Osteocyte (in vitro differentiated cells): ENCODE measurements at regions not wholly inside any gene's neighbourhood (a gene's known extent, or its start where the extent isn't known, plus 50 kb on each side); places are given as distances from the start of the nearest gene placed in this dataset.

Experiments used
- DNase-seq: peaks from one replicate; pipeline ENCODE4 v3.0.0; 2021; ENCODE audit warnings: mixed read lengths; ENCODE audit not compliant: unreplicated experiment; ENCODE audit errors: extremely low spot score
- H3K27ac Mint-ChIP-seq: one replicate; pipeline ENCODE4 v1.8.0; 2021; ENCODE audit warnings: mild to moderate bottlenecking, mixed read lengths; ENCODE audit not compliant: unreplicated experiment
- H3K27me3 Mint-ChIP-seq: one replicate; pipeline ENCODE4 v1.8.0; 2021; ENCODE audit warnings: mixed read lengths; ENCODE audit not compliant: unreplicated experiment
- H3K36me3 Mint-ChIP-seq: one replicate; pipeline ENCODE4 v1.8.0; 2021; ENCODE audit warnings: mixed read lengths; ENCODE audit not compliant: unreplicated experiment
- H3K4me1 Mint-ChIP-seq: one replicate; pipeline ENCODE4 v1.8.0; 2021; ENCODE audit warnings: mixed read lengths; ENCODE audit not compliant: unreplicated experiment
- H3K4me3 Mint-ChIP-seq: one replicate; pipeline ENCODE4 v1.8.0; 2021; ENCODE audit warnings: mild to moderate bottlenecking, moderate library complexity, mixed read lengths; ENCODE audit not compliant: unreplicated experiment
- H3K9me3 Mint-ChIP-seq: one replicate; pipeline ENCODE4 v1.8.0; 2021; ENCODE audit warnings: mixed read lengths; ENCODE audit not compliant: unreplicated experiment
- CTCF ChIP-seq: fragments of 200-600 bp; sonication (generic); IDR thresholded peaks from 2 replicates; pipeline ENCODE4 v1.5.0; 2021; ENCODE audit warnings: antibody characterized with exemption, mild to moderate bottlenecking, moderate library complexity

GRCh38 chr6:134455319-134455718, 137.4 kb upstream of the SGK1 start:
- TF ChIP-seq CTCF = no peak
- H3K36me3 Mint-ChIP-seq = no peaks in the 10 kb centered on the region
- H3K27me3 Mint-ChIP-seq = no peaks in the 10 kb centered on the region
- no peak for DNase-seq
- H3K27ac Mint-ChIP-seq = no peak overlapping the region
- no peaks in the 10 kb centered on the region for H3K9me3 Mint-ChIP-seq
- peaks cover 7% of the 10 kb centered on the region for H3K4me1 Mint-ChIP-seq
- no peak overlapping the region for H3K4me3 Mint-ChIP-seq

DNA sequence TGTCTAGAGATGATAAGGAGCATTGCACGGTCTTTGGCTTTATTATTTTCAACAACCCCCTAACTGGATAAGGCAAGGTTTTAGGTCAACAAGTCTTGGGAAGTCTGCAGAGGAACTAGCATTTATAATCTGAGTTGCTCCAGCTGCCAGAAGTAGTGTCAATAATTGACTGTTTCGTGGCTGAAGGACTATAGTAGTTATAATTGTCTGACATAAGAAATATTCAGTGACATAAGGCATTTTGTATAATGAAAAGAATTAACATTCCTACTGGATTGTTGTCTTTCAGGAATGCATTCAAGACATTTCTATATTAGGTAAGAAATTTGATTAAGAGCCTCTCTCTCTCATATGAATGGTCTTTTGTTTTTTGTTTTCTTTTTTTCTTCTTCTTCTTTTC, 136.9 kb upstream of the SGK1 start:
- DNase-seq = no peak
- Mint-ChIP-seq H3K36me3 (no peaks in the 10 kb centered on the region), H3K9me3 (no peaks in the 10 kb centered on the region), H3K4me3 (no peak overlapping the region), H3K4me1 (peaks cover 7% of the 10 kb centered on the region), H3K27ac (no peak overlapping the region), H3K27me3 (no peaks in the 10 kb centered on the region)
- TF ChIP-seq CTCF = no peak

DNA sequence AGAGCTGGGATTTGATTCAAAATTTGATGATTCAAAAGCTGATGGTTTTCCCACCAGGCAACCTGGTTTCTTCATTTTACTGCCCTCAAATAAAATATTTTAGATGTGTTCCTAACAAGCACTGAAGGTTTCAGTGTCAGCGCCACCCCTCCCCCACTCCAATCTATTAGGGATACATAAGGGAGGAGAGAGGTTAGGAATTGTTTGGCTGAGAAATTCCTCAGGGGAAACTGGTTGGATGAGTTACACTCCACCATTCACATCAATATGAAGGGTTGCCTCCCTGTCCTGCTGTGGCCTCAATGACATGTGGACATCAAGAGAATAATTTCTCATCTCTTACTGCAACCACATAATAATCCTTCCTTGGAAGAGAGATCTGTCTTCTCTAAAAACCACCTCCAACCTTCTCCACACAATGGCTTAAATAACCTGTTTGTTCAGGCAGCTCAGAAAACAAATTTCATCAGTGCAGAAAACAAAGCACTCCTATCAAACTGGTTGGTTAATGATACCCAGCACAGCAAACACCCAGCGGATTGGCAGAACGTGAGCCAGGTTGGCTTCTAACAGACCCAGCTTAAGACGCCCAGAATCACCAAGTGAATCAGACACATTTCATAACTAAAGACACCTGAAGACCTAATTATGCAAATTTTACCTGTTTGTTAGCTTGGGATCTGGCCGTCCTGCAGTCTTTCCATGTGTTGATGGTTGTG, 136.0 kb upstream of the SGK1 start:
- H3K27ac Mint-ChIP-seq = no peak overlapping the region
- no peaks in the 10 kb centered on the region for H3K27me3 Mint-ChIP-seq
- H3K4me3 Mint-ChIP-seq = no peak overlapping the region
- TF ChIP-seq CTCF = no peak
- peaks cover 7% of the 10 kb centered on the region for H3K4me1 Mint-ChIP-seq
- no peaks in the 10 kb centered on the region for H3K9me3 Mint-ChIP-seq
- no peaks in the 10 kb centered on the region for H3K36me3 Mint-ChIP-seq
- no peak for DNase-seq

- no peak for DNase-seq
- no peaks in the 10 kb centered on the region for H3K36me3 Mint-ChIP-seq
- TF ChIP-seq CTCF = no peak
Measured at GRCh38 chr6:134452906-134453305, 135.0 kb upstream of the SGK1 start.

DNA sequence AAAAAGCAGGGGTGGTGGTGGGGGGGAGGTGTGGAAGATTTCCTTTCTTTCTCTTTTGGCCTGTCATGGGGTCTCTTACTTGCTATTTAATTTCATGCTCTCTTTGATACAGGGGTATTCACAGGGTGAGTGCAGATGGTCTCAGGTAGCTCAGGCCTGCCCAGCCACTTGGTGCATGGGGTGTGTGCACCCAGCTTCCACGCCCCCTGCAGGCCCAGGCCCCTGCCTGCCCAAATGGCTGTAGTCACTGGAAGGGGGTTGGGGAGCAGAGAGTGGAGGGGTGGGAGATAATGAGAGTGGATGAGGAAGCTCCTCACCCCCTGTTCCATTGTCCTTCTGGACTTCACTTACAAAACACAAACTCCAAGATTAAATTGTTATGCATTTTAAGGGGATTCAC, 133.6 kb upstream of the SGK1 start:
- Mint-ChIP-seq H3K4me1 (peaks cover 26% of the 10 kb centered on the region), H3K27me3 (no peaks in the 10 kb centered on the region), H3K27ac (no peak overlapping the region), H3K4me3 (no peak overlapping the region), H3K9me3 (no peaks in the 10 kb centered on the region), H3K36me3 (no peaks in the 10 kb centered on the region)
- no peak for DNase-seq
- no peak for TF ChIP-seq CTCF

More at GRCh38 chr6:134452906-134453305, 135.0 kb upstream of the SGK1 start:
- Mint-ChIP-seq H3K27ac (no peak overlapping the region), H3K4me3 (no peak overlapping the region), H3K4me1 (peaks cover 13% of the 10 kb centered on the region), H3K27me3 (no peaks in the 10 kb centered on the region), H3K9me3 (no peaks in the 10 kb centered on the region)
